T-helper 22 cell (primary cell): ENCODE measurements at regions not wholly inside any gene's neighbourhood (a gene's known extent, or its start where the extent isn't known, plus 50 kb on each side); places are given as distances from the start of the nearest gene placed in this dataset.
"Not testable (repeated sequence)": the region's sequence is repeated elsewhere in the genome, so short reads cannot be mapped to it uniquely, and the experiment has no call there.

Experiments used
- DNase-seq: peaks from one replicate; pipeline ENCODE4 v3.0.0-alpha.2; 2020; ENCODE audit warnings: low read depth

- no peak for DNase-seq
Measured at GRCh38 chr6:134634466-134634865, 315.4 kb downstream of the ALDH8A1 start.

- DNase-seq: peak; percentile 14
Measured at GRCh38 chr6:134632982-134633940, 315.3 kb upstream of the SGK1 start.

DNA sequence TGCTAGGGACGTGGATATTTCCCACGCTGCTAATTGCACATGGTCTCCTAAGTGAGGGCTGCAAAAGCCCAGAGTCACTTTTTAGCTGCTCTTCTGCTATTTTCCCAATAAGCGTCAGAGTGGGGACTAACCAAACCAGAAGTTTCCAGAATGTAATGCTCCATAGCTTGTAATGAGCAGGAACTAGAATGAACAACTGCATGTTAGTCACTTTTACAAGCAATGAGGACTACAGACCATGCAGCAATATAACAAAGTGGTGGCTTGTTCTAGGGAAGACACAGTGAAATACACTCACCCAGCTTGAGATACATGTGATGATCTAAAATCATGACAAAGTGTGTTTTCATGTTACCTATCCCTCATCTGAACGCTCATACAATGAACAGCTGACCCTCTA is 314.1 kb upstream of the SGK1 start:
- DNase-seq: no peak

DNA sequence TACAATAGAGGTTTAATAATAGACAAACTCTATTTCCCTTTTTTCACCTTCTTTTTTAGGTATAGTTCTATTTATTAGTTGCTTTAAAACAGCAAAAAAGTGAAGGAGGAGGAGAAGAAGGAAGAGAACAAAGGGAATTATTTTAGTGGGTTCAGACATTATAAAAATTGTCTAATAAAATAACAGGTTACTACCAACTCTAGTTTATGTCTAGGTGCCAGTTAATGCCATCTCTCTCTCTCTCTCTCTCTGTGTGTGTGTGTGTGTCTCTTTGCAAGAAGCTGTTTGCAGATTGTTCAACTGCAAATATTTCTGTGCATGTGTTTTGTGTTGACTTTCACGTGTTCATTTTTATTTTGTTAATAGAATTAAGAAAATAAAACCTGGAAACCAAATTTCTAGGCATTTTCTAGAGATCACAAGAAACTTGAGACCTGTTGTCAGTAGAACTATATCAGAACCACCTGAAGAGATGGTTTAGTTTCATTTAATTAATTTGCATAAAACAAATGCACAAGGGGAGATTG is 313.5 kb upstream of the SGK1 start:
- no peak for DNase-seq

- DNase-seq: no peak
Measured at GRCh38 chr6:134630508-134631121, 312.7 kb upstream of the SGK1 start.

GRCh38 chr6:134628154-134628553 is 310.2 kb upstream of the SGK1 start:
- DNase-seq: no peak

- no peak for DNase-seq
Measured at GRCh38 chr6:134627707-134628106, 309.8 kb upstream of the SGK1 start.

- DNase-seq: no peak
Measured at GRCh38 chr6:134626589-134626988, 308.7 kb upstream of the SGK1 start.

DNA sequence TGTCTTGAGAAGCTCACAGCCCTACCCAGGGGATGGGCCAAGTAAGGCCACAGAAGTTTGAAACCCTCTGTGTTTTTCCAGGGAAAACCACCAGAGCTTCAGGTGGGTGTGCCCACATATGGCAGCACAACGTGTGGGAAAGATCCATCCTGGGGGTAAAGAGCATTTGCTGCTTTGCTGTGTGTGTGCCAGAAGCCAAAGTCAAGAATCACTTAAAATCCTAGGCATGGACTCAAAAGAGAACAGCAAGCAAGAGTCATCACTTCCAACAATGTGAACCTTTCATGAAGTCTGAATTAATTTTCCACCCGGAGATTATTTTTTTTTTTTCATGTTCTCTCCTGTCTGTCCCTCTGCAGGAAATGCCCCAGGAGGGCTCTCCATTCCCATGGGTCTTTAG is 308.2 kb upstream of the SGK1 start:
- DNase-seq: no peak

GRCh38 chr6:134624781-134625180 is 306.9 kb upstream of the SGK1 start:
- DNase-seq: no peak

DNA sequence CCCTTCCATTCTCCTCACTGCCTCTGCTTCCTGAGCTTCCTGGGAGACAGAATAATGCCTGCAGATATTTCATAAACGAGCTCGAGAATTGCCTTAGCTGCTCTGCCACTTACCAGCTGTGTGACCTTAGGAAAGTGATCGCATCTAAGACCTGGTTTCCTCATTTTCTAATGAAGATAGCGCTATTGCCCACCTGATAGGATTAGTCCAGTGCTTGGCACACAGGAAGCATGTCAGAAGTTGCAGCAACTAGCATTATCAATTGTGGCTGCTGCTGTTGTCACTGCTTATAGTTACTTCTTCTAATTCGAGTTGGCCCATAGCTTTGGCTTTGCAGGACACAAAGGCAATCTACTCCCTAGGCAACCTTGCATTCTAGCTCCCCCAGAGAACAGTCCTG is 305.5 kb upstream of the SGK1 start:
- no peak for DNase-seq

GRCh38 chr6:134622382-134623173 is 304.7 kb upstream of the SGK1 start:
- DNase-seq: no peak

DNA sequence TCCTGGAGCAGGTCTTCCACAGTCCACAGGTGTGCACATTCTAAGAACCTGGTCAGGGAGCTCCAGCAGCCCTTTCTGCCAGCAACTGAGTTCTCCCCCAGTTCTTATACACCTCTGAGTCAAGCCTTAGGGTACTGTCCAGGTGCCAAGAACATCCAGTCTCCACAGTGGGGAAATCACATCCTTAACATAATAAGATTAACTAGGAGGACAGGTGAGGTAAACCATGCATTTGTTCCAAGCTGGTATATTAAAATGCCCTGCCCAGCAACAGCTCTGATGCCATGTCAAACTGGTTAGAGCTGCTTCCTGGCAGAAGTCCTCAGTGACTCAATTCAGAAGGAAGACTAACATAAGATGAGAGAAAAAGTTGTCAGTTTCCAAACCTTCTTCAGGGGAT is 303.9 kb upstream of the SGK1 start:
- DNase-seq: no peak

DNA sequence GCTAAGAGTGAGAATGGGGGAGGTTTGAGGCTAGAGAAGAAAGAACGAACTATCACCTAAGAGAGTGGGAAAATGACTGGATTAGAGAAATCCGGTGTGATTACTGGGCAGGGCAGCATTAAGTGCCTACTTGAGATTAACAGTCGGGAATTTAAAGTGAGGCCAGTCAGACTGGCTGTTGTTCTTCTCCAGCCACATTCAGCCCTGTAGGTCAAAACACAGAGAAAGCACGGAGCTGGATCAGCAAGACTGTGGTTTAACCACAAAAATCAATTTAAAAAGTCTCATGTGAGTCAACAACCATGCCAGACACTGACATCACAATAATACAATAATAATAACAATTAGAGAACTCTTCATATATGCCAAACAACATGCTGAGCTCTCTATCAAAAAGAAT is 301.9 kb upstream of the SGK1 start:
- DNase-seq: no peak

- no peak for DNase-seq
Measured at GRCh38 chr6:134619077-134619476, 301.2 kb upstream of the SGK1 start.

DNA sequence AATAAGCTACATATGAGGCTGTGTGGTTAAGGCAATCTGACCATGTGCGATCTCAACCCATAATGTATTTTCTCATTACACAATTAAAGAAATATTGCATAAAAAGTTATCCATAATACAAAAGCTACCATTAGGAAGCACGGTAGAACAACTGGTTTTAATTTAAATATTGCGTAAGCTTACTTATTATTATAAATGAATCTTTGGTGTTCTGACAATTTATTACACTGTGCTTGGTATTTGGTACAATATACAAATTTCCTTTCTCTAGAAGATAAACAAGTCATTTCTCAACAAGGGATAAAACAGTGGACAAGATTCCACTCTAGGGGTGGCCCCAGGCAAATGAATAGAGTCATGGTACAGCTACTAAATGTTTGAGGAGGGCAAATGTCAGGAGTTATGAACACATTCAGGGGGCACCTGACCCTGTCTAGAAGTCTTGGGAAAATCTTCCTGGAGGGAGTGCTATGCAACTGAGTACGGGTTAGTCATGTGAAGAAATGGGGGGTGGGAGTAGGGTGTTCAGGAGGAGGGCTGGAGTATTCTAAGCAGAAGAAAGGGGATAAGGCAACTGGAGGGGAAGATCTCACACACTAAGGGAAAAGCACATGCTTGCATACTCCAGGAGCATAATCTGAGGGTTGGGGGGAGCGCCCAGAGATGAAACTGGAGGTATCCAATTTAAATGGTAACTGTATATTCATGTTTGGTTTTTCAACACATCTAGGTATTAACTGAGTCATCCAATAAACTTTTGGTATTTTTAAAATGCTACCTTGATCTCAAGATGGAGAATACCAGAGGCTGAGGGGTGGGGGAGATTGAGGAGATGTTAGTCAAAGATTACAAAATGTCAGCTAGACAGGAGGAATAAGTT is 296.9 kb upstream of the SGK1 start:
- no peak for DNase-seq

DNA sequence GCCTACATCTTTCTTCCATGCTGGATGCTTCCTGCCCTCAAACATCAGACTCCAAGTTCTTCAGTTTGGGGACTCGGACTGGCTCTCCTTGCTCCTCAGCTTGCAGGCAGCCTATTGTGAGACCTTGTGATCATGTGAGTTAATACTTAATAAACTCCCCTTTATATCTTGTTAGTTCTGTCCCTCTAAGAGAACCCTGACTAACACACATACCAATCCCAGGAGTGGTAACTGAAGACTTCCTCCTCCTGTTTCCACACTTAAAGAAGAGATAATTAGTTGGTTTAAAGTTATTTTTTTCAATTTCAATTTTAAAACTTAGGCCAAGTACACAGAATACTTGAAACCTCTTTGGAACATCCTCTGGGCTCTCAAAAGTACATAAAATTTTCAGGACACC is 294.2 kb upstream of the SGK1 start:
- DNase-seq: not testable (repeated sequence)

GRCh38 chr6:134610411-134610810 is 292.5 kb upstream of the SGK1 start:
- DNase-seq: no peak

DNA sequence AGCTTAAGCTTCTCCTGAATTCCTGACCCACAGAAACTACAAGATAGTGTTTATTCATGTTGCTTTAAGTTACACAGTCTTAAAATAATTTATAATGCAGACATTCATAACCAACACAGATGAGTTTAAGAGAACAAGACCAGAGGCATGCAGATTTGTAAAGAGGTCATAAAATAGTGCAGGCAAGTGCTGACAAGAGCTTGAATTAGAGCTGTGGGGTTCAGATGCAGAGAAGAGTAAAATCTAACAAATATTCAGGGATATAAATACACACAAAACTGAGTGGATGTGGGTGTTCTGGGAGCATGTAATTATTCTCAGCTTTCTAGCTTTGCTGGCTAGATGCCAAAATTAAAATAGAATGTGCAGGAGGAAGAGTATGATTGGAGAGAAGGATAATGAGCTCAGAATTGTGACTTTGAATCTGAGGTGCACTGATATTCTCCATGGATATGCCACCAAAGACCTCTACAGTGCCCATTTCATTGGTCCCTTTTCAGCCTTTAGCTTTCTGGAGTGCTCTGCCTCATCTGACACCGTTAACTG is 291.9 kb upstream of the SGK1 start:
- no peak for DNase-seq

GRCh38 chr6:134607411-134607810 is 289.5 kb upstream of the SGK1 start:
- DNase-seq: no peak

DNA sequence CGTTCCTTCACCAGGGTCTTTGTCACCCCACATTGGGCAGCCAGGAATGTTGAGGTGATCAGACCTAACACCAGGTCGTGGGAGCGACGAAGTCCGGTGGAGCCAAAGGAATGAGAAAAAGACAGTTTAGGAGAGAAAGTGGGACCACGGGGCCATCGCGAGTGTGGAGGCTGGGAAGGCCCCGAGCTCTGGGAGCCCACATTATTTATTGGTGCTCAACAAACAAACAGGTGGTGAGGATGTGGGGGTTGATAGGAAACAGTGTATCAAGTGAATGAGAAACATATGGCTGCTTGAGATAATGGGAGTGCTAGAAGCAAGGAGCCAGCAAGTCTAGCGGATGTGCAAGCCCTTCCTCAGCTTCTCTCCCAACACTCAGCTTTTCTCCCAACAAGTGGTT is 287.1 kb upstream of the SGK1 start:
- no peak for DNase-seq
